DND-41 (cell line): ENCODE measurements at regions not wholly inside any gene's neighbourhood (a gene's known extent, or its start where the extent isn't known, plus 50 kb on each side); places are given as distances from the start of the nearest gene placed in this dataset.

ENCODE experiments used
- CTCF ChIP-seq: IDR thresholded peaks from 2 replicates; pipeline ENCODE4 v1.5.1; 2012; ENCODE audit warnings: borderline replicate concordance, low read length, moderate library complexity, mild to moderate bottlenecking; ENCODE audit not compliant: poor library complexity, severe bottlenecking; ENCODE audit errors: extremely low read depth
- EZH2 ChIP-seq: IDR thresholded peaks from 3 replicates; pipeline ENCODE4 v1.6.1; 2012; ENCODE audit warnings: borderline replicate concordance, low read depth, mild to moderate bottlenecking, moderate library complexity, low read length, inconsistent platforms; ENCODE audit not compliant: severe bottlenecking

GRCh38 chr22:35008213-35008612 is 57.7 kb upstream of the ISX start:
- TF ChIP-seq CTCF (no peak), EZH2 (no peak)
